ENCODE measurements at regions not wholly inside any gene's neighbourhood (a gene's known extent, or its start where the extent isn't known, plus 50 kb on each side); places are given as distances from the start of the nearest gene placed in this dataset.

- TF ChIP-seq CTCF (IDR thresholded peaks at IDR 0.05) (no peak), EZH2 (IDR thresholded peaks at IDR 0.05; ENCODE audit: borderline replicate concordance, insufficient read depth, low read depth, low read length, poor library complexity, severe bottlenecking) (no peak)
These were observed 140.1 kb upstream of the UNC5B start for GRCh38 chr10:71072131-71072822.
